MV-4-11 (cell line): ENCODE measurements at regions not wholly inside any gene's neighbourhood (a gene's known extent, or its start where the extent isn't known, plus 50 kb on each side); places are given as distances from the start of the nearest gene placed in this dataset.
"Not testable (repeated sequence)": the region's sequence is repeated elsewhere in the genome, so short reads cannot be mapped to it uniquely, and the experiment has no call there.

Experiments
- DNase-seq: peaks from one replicate; lab custom pipeline; 2025; lab: John Stamatoyannopoulos, UW

DNA sequence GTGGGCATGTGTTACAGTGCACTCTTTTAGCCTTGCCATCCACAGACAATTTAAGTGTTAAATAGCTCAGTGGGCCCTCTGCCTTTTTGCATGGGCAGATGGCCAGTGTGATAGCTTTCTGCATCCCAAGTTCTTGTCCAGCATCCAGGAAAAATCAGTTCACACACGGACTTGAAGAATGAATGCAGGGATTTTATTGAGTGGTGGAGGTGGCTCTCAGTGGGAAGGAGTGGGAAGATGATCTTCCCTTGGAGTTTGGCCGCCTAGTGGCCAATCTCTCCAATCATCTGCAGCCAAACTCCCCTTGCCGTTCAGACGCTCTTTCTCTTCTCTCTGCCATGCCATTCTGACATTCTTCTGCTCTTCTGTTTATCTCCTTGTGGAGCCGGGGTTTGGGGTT is 322.4 kb upstream of the GRAMD2B start:
- DNase-seq = no peak

DNA sequence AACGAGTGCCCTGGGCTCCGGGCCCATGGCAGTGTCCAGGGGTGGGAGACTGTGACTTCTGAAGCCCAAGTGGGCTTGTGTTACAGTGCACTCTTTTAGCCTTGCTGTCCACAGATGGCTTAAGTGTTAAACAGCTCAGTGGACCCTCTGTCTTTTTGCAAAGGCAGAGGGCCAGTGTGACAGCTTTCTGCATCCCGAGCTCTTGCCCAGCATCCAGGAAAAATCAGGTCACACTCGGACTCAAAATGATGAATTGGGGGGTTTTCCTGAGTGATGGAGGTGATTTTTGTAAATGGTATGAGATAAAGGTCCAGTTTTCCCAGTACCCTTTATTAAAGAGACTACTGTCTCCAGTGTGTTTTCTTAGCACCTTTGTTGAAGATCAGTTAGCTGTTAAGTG is 321.3 kb upstream of the GRAMD2B start:
- DNase-seq = no peak

GRCh38 chr5:126103050-126103449 is 320.2 kb upstream of the GRAMD2B start:
- DNase-seq = no peak

GRCh38 chr5:126103868-126104267 is 319.3 kb upstream of the GRAMD2B start:
- DNase-seq = peak; percentile 11

- DNase-seq = no peak
These were observed 318.9 kb upstream of the GRAMD2B start for GRCh38 chr5:126104341-126104740.

DNA sequence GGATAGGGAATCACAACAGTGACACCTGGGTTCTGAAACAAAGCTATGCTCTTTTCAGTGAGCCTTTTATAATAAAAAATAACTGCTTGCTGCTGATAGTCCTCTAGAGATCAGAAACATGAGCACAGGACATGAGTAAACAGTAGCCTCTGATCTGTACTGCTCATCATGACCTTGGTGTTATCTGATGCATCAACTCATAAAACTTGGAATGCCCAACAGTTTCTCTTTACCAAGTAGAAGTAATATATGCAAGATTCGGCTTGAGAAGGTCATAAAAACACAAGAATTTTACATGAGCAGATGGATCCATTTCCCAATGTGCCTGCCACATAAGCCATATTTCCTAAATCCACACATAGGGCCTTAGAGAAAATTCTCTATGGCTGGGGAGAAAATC is 318.3 kb upstream of the GRAMD2B start:
- DNase-seq = no peak

DNA sequence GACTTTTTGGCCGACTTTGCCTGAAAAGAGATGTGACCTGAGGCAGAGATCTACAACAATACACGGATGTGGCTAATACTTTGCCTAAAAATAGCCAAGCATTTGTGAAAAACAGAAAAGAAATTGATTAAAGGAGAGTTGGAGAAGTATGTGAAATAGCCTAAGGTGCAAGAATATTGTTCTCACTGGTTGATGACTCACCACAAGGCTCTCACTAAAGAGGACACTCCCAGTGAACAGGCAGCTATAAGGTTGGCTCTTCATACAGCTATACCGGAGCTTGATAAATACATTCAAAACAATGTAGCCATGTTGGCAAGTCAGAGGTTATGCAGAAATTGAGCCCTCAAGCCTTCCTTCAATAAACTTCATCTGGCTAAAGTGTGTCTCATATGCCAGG is 317.2 kb upstream of the GRAMD2B start:
- DNase-seq = peak; percentile 7

DNA sequence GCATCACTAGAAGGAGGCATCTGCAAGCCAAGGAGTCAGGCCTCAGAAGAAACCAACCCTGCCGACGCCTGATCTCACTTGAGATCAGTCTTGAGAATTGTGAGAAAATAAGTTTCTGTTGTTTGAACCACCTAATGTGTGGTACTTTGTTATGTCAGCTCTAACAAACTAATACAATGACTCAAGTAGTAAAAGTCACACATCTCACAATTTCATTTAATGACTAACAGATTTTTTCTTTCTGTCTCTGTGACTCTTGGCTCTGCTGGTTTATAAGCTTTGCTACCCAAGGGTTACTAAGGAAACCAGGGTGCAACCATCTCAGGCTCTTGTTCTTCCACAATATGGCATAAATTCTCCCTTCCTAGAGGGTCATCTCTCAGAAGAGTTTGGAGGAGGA is 315.8 kb upstream of the GRAMD2B start:
- no peak for DNase-seq

GRCh38 chr5:126108470-126108869 is 314.7 kb upstream of the GRAMD2B start:
- DNase-seq = no peak

GRCh38 chr5:126115059-126115629 is 308.1 kb upstream of the GRAMD2B start:
- peak; percentile 19 for DNase-seq

DNA sequence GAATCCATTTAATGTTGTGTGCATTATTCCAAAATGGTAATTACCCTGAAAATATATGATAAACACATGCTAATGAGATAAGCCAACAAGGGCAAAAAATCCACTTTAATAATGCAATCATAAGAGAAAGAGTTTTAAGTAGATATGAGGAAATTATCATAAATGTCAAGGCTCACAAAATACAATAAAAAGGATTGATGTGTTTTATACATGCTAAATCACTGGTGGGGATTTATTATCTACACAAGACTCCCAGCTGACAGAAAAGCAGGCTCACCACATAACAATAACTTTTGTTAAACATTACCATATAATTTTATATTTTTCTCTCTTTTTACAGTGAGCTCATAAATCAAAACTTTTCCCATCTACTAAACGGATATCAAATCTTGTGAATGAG is 306.2 kb upstream of the GRAMD2B start:
- DNase-seq = no peak

DNA sequence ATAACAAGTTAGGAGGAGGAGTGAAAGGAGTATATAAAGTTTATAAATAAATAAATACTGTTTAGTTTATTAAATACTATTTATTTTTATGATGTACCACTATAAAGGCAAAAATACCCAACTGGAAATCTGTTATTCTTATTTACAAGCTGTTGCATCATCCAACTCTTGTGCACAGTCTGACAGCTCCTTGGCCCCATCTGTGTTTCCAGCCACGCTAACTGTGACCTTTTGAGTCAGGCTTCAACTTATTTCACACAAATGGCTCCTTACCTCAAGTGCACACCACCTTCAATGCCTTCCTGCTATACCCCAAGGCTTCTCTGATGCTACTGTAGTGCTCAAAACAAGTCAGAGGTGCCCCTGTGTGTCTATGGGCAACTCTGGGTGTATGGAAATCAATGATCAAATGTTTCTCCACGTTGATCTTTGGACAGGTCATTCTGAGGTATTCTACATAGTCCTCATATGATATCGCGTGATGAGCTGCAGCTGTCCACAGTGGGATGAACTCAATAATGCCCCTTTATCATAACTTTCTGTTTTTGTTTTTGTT is 303.2 kb upstream of the GRAMD2B start:
- no peak for DNase-seq

- DNase-seq = no peak
These were observed 302.3 kb upstream of the GRAMD2B start for GRCh38 chr5:126120939-126121338.

DNA sequence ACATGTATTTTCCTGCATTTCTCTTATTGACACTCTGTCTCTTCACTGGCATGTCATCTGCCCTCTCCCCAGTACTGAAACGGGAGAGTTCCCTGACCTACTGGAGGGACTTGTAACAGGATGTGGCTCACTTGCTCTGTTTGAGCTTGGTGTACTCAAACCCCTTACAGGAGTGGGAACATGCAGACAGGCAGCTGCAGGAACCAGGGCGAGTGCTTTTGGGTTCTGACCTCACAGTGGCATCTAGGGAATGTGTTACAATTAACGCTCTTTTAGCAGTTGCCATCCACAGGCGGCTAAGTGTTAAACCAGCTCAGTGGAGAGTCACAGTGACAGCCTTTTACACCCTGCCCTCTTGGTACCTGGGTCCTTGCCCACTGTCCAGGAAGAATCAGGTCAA is 300.3 kb upstream of the GRAMD2B start:
- DNase-seq = peak; percentile 30

- DNase-seq = peak; percentile 45
These were observed 298.4 kb upstream of the GRAMD2B start for GRCh38 chr5:126124706-126125345.

GRCh38 chr5:126125407-126125806 is 297.8 kb upstream of the GRAMD2B start:
- no peak for DNase-seq

DNA sequence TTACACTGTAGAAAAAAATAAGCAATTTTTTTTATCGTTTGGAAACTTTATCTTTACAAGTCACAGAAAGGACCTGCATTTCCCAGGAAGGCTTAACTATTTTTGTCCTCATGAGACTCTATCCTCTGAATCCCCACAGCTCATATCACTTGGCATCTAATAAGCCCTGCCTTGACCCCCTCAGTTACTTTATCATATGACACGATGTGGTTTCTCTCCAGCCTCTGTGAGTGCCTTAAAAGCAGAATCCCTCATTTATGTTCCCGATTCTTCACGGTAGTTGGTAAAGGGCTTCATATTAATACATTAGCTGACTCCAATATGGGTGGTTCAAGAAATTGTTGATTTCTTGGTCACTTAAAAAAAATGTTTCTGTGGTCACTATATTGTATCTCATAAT is 296.6 kb upstream of the GRAMD2B start:
- DNase-seq = no peak

DNA sequence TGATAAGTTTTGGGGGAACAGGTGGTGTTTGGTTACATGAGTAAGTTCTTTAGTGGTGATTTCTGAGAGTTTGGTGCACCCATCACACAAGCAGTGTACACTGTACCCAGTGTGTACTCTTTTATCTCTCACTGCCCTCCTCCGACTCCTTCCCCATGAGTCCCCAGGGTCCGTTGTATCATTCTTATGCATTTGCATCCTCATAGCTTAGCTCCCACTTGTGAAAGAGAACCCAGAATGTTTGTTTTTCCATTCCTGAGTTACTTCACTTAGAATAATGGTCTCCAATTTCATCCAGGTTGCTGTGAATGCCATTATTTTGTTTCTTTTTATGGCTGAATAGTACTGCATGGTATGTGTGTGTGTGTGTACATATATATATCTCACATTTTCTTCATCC is 295.8 kb upstream of the GRAMD2B start:
- DNase-seq = not testable (repeated sequence)

DNA sequence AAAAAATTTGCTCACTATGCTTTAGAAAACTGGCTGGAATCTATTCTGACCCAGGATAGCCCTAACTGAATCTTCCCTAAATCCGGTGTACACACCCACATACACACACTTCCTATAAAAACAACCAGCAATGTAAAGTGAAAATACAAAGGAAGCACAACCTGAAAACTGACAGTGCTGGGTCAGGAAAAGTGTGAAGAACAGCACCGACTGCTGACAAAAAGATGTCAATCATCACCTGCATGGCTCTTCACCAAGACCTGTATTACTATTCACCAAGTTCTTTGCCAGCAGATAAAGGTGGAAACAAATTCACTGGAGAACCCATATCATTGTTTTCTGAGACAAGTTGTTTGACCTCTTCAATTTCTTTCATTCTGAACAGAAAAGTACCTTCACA is 293.8 kb upstream of the GRAMD2B start:
- DNase-seq = no peak

DNA sequence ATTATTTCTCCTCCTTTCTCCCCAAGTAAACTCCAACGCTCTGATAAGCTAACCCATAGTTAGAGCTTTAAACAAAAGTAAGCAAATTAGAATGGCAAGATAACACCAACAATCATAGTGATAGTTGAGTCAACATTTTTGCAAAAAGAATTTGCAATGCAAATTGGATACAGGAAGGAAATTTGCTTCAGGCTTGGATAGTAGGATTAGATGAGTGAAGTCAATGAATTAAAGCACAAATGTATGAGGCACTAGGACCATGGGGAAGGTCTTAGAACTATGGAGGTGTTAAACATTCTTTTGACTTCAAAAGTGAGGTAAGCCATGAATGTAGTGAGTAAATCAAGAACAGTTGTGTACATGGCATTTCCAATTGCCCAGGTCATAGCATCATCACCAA is 289.8 kb upstream of the GRAMD2B start:
- DNase-seq = no peak

DNA sequence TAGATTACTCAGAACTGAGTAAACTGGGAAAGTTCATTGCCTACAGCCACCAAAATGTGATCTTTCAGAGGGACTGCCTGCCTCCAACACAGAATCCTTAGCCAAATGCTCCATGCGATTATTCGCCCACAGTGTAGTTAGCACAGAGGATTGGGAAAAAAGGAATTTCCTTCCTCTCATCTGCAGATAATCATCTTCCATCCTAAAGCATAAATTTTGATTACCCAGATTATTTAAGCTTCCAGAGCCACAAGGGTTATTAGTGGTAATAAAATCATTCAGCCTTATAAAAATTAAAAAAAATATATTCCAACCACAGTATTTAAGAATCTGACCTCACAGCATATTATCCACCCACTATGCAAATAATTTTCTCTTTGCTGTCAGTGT is 285.3 kb upstream of the GRAMD2B start:
- no peak for DNase-seq

DNA sequence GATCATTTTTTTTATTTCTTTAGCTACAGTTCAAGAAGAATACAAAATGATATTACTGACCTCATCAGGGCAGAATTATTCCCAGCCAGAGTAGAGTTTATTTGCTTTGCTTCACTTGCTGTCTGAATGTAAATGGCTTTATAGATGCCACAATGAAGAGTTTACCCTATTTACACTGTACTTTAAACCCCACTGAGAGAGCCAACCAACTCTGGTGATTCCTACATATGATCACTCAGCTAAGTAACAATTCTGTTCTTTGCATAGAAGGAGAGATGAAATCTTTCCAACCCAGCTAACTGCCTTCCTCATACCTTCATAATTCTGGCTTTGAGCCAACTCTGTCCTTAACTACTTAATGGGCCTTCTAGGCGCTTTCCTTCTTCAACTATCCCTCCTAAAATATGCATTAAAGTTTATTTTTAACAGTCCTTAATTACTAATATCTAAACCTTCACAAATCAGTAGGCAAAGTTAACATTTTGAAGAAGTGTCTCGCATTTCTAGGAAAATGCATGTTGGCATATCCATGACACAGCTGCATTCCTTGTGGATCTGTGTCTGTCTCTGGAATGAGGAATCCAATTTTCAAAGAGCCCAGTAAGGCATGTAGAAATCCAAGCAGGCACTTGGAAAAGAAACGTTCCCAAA is 284.8 kb upstream of the GRAMD2B start:
- no peak for DNase-seq

DNA sequence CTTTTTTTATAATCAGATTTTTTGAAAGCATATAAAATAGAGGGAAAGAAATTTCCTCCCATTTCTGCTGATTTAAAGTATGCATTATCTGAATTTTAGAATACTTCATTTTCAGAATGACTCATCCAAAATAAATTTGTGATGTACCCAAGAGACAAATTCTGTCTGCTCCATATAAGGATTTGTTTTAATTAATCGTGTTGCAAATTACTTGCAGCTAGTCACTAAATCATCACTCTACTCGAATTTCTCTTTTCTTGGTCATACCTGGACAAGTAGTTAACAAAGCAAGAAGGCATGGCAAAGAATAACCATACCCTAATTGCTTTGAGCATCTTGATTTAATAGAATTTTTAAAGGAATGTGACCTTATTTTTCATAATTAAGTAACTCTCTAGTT is 284.1 kb upstream of the GRAMD2B start:
- no peak for DNase-seq

- DNase-seq = no peak
These were observed 283.4 kb upstream of the GRAMD2B start for GRCh38 chr5:126139773-126140172.
